ENCODE measurements at regions not wholly inside any gene's neighbourhood (a gene's known extent, or its start where the extent isn't known, plus 50 kb on each side); places are given as distances from the start of the nearest gene placed in this dataset.

GRCh38 chr1:148385371-148386030 lies 97.6 kb downstream of the PPIAL4G start:
- TF ChIP-seq, protein P1, sequence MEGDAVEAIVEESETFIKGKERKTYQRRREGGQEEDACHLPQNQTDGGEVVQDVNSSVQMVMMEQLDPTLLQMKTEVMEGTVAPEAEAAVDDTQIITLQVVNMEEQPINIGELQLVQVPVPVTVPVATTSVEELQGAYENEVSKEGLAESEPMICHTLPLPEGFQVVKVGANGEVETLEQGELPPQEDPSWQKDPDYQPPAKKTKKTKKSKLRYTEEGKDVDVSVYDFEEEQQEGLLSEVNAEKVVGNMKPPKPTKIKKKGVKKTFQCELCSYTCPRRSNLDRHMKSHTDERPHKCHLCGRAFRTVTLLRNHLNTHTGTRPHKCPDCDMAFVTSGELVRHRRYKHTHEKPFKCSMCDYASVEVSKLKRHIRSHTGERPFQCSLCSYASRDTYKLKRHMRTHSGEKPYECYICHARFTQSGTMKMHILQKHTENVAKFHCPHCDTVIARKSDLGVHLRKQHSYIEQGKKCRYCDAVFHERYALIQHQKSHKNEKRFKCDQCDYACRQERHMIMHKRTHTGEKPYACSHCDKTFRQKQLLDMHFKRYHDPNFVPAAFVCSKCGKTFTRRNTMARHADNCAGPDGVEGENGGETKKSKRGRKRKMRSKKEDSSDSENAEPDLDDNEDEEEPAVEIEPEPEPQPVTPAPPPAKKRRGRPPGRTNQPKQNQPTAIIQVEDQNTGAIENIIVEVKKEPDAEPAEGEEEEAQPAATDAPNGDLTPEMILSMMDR (IDR thresholded peaks at IDR 0.05), result no peak
- no peak for TF ChIP-seq POLR2A (IDR thresholded peaks at IDR 0.05)
